SK-N-SH treated with all-trans-retinoic acid at 6 μM for 48 hours (cell line): ENCODE measurements at regions not wholly inside any gene's neighbourhood (a gene's known extent, or its start where the extent isn't known, plus 50 kb on each side); places are given as distances from the start of the nearest gene placed in this dataset.

ENCODE experiments used
- ATAC-seq: fragments of 200-7000 bp; cut with Tn5 transposase; 3 replicates; pipeline ENCODE4 v1.9.1; 2020; ENCODE audit warnings: mild to moderate bottlenecking, moderate library complexity
- ARNTL ChIP-seq: fragments of 450-650 bp; formaldehyde crosslinking; IDR thresholded peaks from 2 replicates; pipeline ENCODE4 v1.5.0; 2020; ENCODE audit warnings: low read depth, mild to moderate bottlenecking, moderate library complexity, borderline replicate concordance
- BACH2 ChIP-seq: fragments of 250-450 bp; sonication (Bioruptor Pico); IDR thresholded peaks from 2 replicates; pipeline ENCODE4 v1.9.0; 2021; ENCODE audit warnings: mild to moderate bottlenecking, borderline replicate concordance
- CREB5 ChIP-seq: fragments of 250-450 bp; sonication (Bioruptor Pico); IDR thresholded peaks from 2 replicates; pipeline ENCODE4 v1.5.1; 2020; ENCODE audit warnings: low read depth, mild to moderate bottlenecking, moderate library complexity
- CSRNP3 ChIP-seq: fragments of 250-450 bp; sonication (Bioruptor Pico); IDR thresholded peaks from 2 replicates; pipeline ENCODE4 v1.5.1; 2021; ENCODE audit warnings: mild to moderate bottlenecking, moderate library complexity
- GLIS3 ChIP-seq: fragments of 250-450 bp; sonication (Bioruptor Pico); IDR thresholded peaks from 2 replicates; pipeline ENCODE4 v1.5.0; 2020; ENCODE audit warnings: mild to moderate bottlenecking, moderate library complexity
- ISL1 ChIP-seq: fragments of 250-450 bp; sonication (Bioruptor Pico); IDR thresholded peaks from 2 replicates; pipeline ENCODE4 v2.1.2; 2022; ENCODE audit warnings: mild to moderate bottlenecking, moderate library complexity
- POU6F1 ChIP-seq: fragments of 250-450 bp; sonication (Bioruptor Pico); IDR thresholded peaks from 2 replicates; pipeline ENCODE4 v1.8.0; 2021; ENCODE audit warnings: low read depth, mild to moderate bottlenecking, moderate library complexity, borderline replicate concordance
- PPARA ChIP-seq: fragments of 250-450 bp; sonication (Bioruptor Pico); IDR thresholded peaks from 2 replicates; pipeline ENCODE4 v1.5.0; 2020; ENCODE audit warnings: mild to moderate bottlenecking, borderline replicate concordance
- RARB ChIP-seq: fragments of 250-450 bp; sonication (Bioruptor Pico); IDR thresholded peaks from 2 replicates; pipeline ENCODE4 v1.8.0; 2021; ENCODE audit warnings: mild to moderate bottlenecking, moderate library complexity
- TCF4 ChIP-seq: fragments of 250-450 bp; sonication (Bioruptor Pico); IDR thresholded peaks from 2 replicates; pipeline ENCODE4 v1.8.0; 2021; ENCODE audit warnings: mild to moderate bottlenecking, moderate library complexity, borderline replicate concordance
- TOX ChIP-seq: fragments of 250-450 bp; sonication (Bioruptor Pico); IDR thresholded peaks from 2 replicates; pipeline ENCODE4 v1.8.0; 2021; ENCODE audit warnings: mild to moderate bottlenecking, moderate library complexity, borderline replicate concordance
- ZC3H10 ChIP-seq: fragments of 250-450 bp; sonication (Bioruptor Pico); IDR thresholded peaks from 2 replicates; pipeline ENCODE4 v1.5.1; 2021; ENCODE audit warnings: mild to moderate bottlenecking, moderate library complexity
- ZFP3 ChIP-seq: fragments of 250-450 bp; sonication (Bioruptor Pico); IDR thresholded peaks from 2 replicates; pipeline ENCODE4 v1.5.0; 2020; ENCODE audit warnings: mild to moderate bottlenecking, moderate library complexity
- ZFP30 ChIP-seq: fragments of 450-650 bp; formaldehyde crosslinking; IDR thresholded peaks from 2 replicates; pipeline ENCODE4 v1.5.0; 2022; ENCODE audit warnings: mild to moderate bottlenecking, moderate library complexity
- ZNF565 ChIP-seq: fragments of 450-650 bp; formaldehyde crosslinking; conservative IDR thresholded peaks from 2 replicates; pipeline ENCODE4 v1.5.0; 2020; ENCODE audit warnings: low read depth, mild to moderate bottlenecking, moderate library complexity
- ZNF70 ChIP-seq: fragments of 450-650 bp; formaldehyde crosslinking; IDR thresholded peaks from 2 replicates; pipeline ENCODE4 v1.5.0; 2020; ENCODE audit warnings: mild to moderate bottlenecking, moderate library complexity
- TF ChIP-seq, protein P1 (sequence below): fragments of 250-450 bp; sonication (Bioruptor Pico); IDR thresholded peaks from 2 replicates; pipeline ENCODE4 v1.5.0; 2020; ENCODE audit warnings: mild to moderate bottlenecking, moderate library complexity

DNA sequence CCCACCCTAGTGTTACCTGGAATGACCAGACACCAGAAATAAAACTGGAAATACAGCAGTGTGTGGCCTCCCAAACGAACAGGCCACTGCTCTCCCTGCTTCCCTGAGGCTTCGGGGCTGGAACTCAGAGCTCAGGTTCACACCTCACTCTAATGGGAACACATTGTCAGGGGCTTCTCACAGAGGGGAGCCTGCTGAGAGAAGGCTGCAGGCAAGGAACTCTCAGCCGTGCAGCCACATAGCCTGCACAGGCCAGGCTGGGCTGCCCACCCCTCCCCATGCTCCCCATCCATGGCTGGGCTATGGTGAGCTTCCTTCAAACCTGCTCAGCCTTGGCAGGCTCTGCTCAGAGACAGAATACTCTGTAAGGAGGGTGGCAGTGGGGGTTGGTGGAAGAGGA lies 302.5 kb downstream of the EMP1 start:
- TF ChIP-seq ZFP3 (CRISPR knock-in tag): no peak
- no peak for TF ChIP-seq TOX (CRISPR knock-in tag)
- no peak for TF ChIP-seq POU6F1 (CRISPR knock-in tag)
- no peak for TF ChIP-seq ZNF565
- no peak for TF ChIP-seq ZFP30
- TF ChIP-seq ZNF70 (CRISPR knock-in tag): no peak
- no peak for TF ChIP-seq GLIS3 (CRISPR knock-in tag)
- TF ChIP-seq ISL1: no peak
- TF ChIP-seq, protein P1, sequence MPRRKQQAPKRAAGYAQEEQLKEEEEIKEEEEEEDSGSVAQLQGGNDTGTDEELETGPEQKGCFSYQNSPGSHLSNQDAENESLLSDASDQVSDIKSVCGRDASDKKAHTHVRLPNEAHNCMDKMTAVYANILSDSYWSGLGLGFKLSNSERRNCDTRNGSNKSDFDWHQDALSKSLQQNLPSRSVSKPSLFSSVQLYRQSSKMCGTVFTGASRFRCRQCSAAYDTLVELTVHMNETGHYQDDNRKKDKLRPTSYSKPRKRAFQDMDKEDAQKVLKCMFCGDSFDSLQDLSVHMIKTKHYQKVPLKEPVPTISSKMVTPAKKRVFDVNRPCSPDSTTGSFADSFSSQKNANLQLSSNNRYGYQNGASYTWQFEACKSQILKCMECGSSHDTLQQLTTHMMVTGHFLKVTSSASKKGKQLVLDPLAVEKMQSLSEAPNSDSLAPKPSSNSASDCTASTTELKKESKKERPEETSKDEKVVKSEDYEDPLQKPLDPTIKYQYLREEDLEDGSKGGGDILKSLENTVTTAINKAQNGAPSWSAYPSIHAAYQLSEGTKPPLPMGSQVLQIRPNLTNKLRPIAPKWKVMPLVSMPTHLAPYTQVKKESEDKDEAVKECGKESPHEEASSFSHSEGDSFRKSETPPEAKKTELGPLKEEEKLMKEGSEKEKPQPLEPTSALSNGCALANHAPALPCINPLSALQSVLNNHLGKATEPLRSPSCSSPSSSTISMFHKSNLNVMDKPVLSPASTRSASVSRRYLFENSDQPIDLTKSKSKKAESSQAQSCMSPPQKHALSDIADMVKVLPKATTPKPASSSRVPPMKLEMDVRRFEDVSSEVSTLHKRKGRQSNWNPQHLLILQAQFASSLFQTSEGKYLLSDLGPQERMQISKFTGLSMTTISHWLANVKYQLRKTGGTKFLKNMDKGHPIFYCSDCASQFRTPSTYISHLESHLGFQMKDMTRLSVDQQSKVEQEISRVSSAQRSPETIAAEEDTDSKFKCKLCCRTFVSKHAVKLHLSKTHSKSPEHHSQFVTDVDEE (CRISPR knock-in tag): no peak
- TF ChIP-seq RARB (CRISPR knock-in tag): no peak
- no peak for TF ChIP-seq ARNTL (CRISPR knock-in tag)
- no peak for TF ChIP-seq PPARA (CRISPR knock-in tag)
- TF ChIP-seq BACH2 (CRISPR knock-in tag): no peak
- TF ChIP-seq, all 23 proteins: peak for 0
- ATAC-seq: no peak

GRCh38 chr12:13496111-13496510 lies 299.6 kb downstream of the EMP1 start:
- no peak for ATAC-seq
- TF ChIP-seq, protein P1 (CRISPR knock-in tag): no peak
- TF ChIP-seq ZNF70 (CRISPR knock-in tag) (no peak), CSRNP3 (CRISPR knock-in tag) (no peak), TCF4 (CRISPR knock-in tag) (no peak), CREB5 (CRISPR knock-in tag) (no peak), TOX (CRISPR knock-in tag) (no peak), GLIS3 (CRISPR knock-in tag) (no peak), ISL1 (no peak), ARNTL (CRISPR knock-in tag) (no peak), BACH2 (CRISPR knock-in tag) (no peak), PPARA (CRISPR knock-in tag) (no peak), ZNF565 (no peak), ZFP3 (CRISPR knock-in tag) (no peak)

DNA sequence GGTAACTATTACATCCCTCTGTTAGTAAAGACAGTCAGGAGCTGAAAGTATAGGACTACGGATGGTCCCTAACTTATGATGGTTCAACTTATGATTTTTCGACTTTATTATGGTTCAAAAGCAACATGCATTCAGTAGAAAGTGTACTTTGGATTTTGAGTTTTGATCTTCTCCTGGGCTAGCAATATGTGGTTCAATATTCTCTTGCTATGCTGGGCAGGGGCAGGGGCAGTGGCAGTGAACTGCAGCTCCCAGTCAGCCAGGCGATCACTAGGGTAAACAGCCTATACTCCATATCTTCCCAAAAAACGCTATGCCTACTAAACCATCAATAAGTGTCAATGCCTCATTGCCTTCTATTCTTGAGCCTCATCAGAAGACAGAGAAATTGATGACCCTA lies 292.7 kb downstream of the EMP1 start:
- no peak for ATAC-seq
- TF ChIP-seq POU6F1 (CRISPR knock-in tag) (no peak), TOX (CRISPR knock-in tag) (no peak), ZFP30 (no peak), RARB (CRISPR knock-in tag) (no peak), ZC3H10 (CRISPR knock-in tag) (no peak), TCF4 (CRISPR knock-in tag) (no peak), ZFP3 (CRISPR knock-in tag) (no peak), CREB5 (CRISPR knock-in tag) (no peak), GLIS3 (CRISPR knock-in tag) (no peak)
